ENCODE measurements at regions not wholly inside any gene's neighbourhood (a gene's known extent, or its start where the extent isn't known, plus 50 kb on each side); places are given as distances from the start of the nearest gene placed in this dataset.
"Not testable (repeated sequence)": the region's sequence is repeated elsewhere in the genome, so short reads cannot be mapped to it uniquely, and the experiment has no call there.

DNA sequence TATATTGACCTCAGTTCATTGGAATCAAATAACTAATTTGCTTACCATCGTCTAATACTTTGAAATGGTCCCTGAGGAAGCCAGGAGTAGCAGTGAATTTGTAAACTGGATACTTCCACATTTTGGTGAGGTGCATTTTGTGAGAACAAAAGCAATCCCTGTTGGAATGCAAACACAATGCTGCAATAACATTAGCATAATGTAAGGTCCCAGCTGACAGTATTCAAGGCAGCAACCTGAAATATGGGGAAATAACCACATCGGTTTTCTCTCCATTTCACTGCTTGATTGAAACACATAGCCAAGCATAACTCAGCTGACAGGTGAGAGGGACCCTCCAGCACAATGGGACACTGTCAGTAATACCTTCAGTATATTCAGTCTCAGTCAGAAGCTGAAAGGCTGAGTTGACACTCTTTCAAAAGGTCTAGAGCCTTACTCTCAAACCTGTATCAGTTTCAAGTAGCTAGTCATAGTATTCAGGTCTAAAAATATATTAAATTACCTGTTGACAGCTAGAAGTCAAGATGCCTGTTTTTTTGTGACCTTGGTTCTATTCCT is 1311.9 kb upstream of the NRXN1 start:
- in situ Hi-C loops (cut with HindIII; ENCODE audit: low sequenced_read_pairs), result no loop called here

DNA sequence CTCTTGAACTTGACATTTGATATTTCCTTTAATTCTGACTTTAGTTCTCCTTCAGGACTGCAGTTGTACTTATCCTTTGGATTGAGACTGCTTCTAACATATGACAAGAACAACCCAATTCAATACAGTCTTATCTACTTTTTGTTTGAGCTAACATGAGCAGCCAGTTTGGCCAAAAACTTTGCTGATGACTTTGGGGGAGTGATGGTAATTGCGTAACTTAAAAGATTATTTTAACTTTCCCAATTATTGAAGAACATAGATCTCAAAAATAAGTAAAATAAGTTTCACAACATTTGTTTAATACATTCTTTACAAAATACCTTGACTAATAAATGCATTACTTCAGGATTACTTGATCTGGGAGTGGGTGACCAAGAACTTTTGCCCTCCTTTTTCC is 1311.1 kb upstream of the NRXN1 start:
- in situ Hi-C loops (cut with HindIII; ENCODE audit: low sequenced_read_pairs), result no loop called here

DNA sequence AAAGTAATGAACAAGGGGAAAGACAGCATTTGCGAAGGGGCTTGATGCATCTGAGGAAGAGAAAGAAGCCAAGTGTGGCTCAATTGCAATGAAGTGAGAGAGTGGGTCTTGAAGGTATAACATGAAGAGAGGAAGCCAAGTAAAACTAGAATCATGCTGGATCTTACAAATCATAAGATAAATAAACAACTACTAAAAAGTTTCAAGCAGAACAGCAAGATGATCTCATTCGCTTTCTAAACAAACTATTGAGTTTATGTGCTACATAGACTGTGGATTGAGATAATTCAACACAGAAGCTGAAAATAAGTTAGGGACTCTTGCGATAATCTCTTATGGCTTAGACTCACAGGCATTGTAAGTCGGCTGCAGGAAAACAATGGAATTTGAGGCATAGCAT is 1310.5 kb upstream of the NRXN1 start:
- in situ Hi-C loops (cut with HindIII; ENCODE audit: low sequenced_read_pairs), result no loop called here

DNA sequence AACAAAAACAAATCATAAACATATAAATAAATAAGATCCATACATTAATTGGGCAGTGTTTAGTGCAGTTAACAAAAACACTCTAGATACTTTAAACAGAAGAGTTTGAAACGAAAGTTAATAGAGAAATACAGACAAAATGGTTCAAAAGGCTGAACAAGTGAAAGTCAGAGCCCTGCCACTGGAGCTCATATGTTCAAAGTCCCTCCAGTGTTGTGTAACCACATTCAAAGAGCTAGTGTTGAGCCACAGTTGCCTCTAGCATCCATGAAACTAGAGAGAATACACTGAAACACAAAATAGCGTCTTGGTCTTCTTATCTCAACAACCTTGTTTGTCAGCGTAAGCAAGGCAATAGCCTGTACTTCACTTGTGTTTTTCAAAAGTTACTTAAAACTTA is 1309.8 kb upstream of the NRXN1 start:
- in situ Hi-C loops (cut with HindIII; ENCODE audit: low sequenced_read_pairs), result no loop called here

DNA sequence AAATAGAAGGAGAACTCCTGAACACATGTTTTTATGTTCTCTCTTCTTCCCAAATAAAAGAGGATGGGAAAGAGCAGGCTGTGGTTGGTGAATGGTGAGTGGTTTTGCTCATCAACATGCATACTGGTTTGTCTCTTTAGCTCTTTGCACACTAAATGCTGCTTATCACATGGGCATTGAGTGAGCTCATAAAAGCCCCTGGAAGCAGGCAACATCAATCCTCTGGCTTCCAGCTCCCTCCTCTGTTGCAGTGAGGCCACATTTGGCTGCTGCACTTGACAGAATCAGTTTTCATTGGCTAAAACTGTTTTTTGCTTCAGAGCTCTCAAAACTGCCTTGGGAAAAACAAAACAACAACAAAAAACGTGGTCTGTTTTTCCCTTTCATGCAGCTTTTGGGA is 1308.2 kb upstream of the NRXN1 start:
- in situ Hi-C loops (cut with HindIII; ENCODE audit: low sequenced_read_pairs), result no loop called here

DNA sequence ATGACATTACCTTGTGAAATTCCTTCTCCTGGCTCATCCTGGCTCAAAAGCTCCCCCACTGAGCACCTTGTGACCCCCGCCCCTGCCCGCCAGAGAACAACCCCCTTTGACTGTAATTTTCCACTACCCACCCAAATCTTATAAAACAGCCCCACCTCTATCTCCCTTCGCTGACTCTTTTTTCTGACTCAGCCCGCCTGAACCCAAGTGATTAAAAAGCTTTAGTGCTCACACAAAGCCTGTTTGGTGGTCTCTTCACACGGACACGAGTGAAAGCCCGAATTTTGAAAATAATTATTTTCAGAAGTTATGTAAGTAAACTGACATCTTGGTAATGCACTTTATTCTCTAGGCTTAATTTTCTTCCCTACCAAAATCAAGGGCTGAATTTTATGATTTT is 1305.9 kb upstream of the NRXN1 start:
- in situ Hi-C loops (cut with HindIII; ENCODE audit: low sequenced_read_pairs), result not testable (repeated sequence)

DNA sequence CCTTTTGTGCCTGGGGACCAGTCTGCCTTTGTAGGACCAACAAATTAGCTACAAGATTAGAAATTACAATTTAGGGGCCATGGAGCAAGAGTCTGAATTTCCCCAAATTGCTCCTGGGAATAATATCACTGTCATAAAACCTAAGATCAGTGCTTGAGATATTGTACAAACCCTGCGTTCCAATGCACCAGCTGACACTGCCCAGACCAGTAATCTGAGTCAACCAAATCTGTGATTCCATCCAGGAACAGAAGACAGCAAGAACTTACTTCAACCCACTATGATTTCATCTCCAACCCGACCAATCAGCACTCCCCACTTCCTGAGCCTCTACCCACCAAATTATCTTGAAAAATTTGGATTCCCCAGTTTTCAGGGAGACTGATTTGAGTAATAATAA is 1305.0 kb upstream of the NRXN1 start:
- in situ Hi-C loops (cut with HindIII; ENCODE audit: low sequenced_read_pairs), result no loop called here

DNA sequence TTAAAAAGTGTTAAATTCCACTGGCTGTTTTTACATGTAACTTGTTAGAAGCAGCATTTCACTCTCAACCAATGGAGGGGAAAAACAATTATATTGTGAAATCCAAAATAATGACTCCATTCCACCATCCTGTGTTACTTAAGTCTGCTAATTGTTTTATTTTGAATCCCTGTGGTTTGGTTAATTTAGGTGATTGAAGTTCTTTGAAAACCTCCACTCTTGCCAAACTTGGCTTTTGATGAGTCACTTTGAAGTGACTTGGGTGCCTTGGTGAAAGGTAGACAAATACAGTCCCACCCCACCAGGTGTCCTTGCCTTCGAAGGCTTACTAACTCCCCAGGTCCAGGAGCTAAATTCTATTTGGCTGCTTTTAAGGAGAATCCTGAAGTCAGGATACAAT is 1303.8 kb upstream of the NRXN1 start:
- in situ Hi-C loops (cut with HindIII; ENCODE audit: low sequenced_read_pairs), result no loop called here

DNA sequence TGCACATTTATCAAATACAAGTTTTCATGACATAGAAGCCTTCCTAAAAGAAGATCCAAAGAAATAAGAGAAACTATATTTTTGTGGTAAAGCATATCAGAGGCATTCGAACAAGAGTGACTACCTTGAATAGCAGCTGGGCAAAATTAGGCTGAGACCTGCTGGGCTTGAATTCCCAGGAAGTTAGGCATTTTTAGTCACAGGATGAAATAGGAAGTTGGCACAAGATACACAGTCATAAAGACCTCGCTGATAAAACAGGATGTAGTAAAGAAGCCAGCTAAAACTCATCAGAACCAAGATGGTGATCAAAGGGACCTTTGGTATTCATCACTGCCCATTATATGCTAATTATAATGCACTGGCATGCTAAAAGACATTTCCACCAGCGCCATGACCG is 1302.3 kb upstream of the NRXN1 start:
- in situ Hi-C loops (cut with HindIII; ENCODE audit: low sequenced_read_pairs), result no loop called here

DNA sequence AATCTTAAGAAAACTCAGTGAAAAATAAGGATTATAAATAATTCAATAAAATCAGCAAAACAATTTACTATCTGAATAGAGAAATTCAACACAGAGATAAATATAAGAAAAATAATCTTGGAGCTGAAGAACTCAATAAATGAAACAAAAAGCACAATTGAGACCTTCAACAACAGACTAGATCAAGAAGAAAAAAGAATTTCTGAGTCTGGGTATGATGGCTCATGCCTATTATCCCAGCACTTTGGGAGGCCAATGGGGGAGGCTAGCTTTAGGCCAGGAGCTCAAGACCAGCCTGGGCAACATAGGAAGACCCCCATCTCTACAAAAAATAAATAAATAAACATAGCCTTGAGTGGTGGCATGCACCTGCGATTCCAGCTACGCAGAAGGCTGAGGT is 1295.7 kb upstream of the NRXN1 start:
- in situ Hi-C loops (cut with HindIII; ENCODE audit: low sequenced_read_pairs), result no loop called here

DNA sequence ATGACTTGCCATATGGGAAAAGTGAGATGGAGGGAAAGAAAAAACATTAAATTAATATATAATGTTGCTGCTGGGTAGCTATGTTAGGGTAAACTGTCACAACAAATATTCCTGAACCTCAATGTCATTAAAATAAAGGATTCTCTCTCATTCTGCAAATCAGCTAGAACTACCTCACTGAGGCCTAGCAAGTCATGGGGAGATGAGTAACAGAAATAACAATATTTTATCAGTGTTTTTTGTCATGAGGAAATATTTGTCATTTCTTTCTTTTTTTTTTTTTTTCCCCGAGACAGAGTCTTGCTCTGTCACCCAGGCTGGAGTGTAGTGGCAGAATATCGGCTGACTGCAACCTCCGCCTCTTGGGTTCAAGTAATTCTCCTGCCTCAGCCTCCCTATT is 1282.3 kb upstream of the NRXN1 start:
- in situ Hi-C loops (cut with HindIII; ENCODE audit: low sequenced_read_pairs), result no loop called here

DNA sequence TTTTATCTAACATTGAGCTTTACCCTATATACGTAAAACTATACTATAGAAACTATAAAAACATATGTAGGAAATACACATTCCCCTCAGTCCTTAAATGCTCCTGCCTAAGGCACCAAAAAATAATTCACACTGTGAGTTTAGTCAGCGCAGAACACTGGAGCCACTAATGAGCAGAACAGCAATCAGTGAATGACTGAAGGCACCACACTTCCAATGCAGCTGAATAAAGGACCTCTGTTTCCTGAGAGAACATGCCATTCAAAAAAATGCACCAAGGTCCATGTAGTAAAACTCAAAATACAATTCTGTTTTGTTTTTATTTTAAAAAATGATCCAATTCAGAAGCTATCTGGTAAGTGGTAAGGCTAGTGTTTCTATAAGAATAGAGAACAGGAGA is 1280.6 kb upstream of the NRXN1 start:
- in situ Hi-C loops (cut with HindIII; ENCODE audit: low sequenced_read_pairs), result no loop called here

DNA sequence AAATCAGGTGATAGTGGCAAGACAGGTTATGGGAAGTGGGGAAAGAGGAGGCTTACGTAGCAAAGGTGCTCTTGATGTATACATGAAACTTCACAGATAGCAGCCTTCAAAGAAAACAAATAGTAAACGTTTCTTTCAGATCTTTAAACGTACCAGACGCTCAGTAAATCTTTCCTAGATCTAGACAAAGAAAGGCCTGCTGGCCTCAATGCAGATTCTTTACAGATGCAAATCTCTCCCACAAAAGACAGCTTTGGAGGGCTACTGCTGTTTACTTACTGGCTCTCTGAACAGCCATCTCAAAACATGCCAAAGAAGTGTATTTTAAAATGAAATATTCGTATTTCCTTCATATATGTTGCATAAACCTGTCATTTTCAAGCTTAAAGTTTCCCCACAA is 1279.9 kb upstream of the NRXN1 start:
- in situ Hi-C loops (cut with HindIII; ENCODE audit: low sequenced_read_pairs), result no loop called here

DNA sequence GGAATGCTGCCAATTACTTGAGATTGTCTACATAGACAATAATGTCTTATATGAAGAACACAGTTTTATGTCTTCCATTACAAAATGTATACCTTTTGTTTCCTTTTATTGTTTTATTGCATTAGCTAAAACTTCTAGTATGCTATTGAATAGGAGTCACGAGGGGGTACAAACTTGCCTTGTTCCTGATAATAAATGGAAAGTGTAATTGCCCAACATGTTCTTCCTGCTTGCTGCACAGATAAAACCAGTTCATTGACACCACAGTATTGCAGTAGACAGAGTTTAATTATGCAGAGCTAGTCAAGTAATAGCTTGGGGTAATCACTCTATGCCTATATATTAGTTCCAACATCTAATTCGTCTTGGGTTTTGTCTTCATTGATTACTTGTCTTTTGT is 1276.2 kb upstream of the NRXN1 start:
- in situ Hi-C loops (cut with HindIII; ENCODE audit: low sequenced_read_pairs), result no loop called here

DNA sequence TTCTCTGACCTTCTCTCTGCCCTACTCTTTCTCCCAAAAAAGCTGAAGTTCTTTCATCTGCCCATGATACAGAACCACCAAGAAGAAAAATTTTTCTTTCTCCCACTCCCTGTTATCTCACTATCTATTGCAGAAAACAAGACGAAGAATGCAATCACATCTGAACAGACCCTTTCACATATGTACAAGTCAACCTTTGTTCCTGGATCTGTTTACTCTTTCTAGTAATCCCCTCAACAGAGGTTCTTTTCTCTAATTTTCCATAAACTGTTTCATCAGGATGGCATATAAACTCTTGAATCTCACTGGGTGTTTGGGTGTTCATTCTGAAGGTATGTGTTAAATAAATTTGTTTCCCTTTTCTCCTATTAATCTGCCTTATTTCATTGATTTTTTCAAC is 1262.7 kb upstream of the NRXN1 start:
- in situ Hi-C loops (cut with HindIII; ENCODE audit: low sequenced_read_pairs), result no loop called here

DNA sequence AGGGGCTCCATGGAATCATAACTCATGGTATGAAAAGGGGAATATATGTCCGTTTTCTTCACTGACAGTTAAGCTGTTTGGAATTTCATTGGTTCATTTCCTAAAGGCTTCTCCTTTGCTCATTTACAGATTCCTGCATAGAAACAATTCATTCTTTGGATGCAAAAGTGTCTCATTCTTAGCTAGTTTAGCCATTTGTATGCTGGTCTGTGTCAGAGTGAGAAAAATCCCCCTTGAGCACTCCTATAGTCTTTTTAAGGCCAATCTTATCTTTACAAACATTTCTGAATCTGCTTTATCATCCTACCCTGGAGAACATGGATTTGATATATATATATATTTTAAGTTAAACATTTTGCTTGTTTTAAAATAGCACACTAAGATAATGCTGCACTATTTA is 1260.9 kb upstream of the NRXN1 start:
- in situ Hi-C loops (cut with HindIII; ENCODE audit: low sequenced_read_pairs), result no loop called here

DNA sequence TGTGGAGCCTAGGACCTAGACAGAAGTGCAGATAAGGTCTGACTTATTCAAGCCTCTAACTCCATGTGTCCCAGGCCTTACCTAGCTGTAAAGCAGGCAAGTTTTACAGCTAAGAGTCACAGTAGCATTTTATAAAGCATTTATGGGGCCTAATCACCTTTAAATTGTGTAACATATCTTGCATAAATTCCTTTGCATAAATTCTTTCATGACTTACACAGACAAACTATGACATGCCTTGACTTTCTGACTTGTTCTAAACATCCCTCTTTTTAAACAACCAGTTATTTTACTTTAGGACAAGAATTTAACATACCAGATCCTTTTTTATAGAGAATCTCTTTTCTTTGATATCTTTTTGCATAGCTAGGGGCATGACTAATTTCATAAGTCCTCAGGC is 1257.8 kb upstream of the NRXN1 start:
- in situ Hi-C loops (cut with HindIII; ENCODE audit: low sequenced_read_pairs), result no loop called here

DNA sequence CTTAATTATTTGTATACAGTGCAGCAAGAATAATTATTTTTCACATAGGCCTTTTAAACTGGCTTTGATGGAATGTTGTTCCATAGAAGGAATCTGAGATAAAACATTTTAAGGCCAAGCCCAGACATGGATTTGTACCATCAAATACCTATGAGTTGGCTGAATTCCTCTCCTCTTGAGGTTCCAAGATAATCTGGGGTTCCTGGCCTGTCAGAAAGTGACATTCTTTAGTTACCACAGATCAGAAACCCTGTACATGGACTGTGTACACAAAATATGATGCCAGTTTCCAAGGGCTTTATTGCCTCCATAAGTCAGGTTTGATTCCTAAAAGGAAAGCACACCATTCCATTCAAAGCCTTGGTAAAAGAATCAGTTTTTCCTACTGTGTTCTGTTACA is 1256.7 kb upstream of the NRXN1 start:
- in situ Hi-C loops (cut with HindIII; ENCODE audit: low sequenced_read_pairs), result no loop called here

DNA sequence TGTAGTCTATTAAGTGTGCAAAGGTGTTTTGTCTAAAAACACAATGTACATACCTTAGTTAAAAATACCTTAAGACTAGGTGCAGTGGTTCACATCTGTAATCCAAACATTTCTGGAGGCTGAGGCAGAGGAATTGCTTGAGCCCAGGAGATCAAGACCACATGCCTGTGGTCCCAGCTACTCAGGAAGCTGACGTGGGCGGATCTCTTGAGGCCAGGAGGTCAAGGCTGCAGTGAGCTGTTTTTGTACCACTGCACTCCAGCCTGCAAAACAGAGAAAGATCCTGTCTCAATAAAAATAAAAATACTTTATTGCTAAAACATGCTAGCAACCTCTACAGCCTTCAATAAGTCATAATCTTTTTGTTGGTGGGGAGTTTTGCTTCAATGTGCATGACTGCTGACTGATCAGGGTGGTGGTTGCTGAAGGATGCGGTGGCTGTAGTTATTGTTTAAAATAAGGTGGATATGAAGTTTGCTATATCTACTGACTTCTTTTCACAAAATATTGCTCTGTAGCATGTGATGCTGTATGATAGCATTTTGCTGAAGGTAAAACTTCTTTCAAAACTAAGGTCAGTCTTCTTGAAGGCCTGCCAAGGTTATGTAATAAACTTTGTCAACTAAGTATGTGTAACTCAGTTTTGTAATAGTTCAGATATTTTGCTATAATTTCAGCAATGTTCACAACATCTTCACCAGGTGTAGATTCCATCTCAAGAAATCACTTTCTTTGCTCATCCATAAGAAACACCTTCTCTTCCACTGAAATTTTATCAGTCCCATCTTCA is 1238.0 kb upstream of the NRXN1 start:
- in situ Hi-C loops (cut with HindIII; ENCODE audit: low sequenced_read_pairs), result no loop called here

DNA sequence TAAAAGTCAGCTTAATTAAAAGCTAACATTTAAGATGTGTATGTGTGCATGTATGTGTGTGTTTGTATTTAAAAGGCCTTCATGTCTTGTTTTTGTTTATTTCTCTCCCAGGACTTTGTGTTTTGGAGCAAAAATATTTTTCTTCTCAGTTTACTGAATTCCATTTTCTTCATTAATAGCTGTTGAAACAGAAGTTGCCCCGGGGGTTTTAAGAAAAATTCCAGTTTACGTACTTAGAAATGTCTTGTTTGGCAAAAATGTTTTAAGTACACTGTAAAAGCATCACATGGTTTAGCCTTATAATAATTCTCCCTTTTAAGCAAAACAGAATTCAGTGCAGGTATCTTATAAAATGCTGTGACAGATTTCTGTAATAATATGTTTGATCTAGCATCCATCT is 1233.0 kb upstream of the NRXN1 start:
- in situ Hi-C loops (cut with HindIII; ENCODE audit: low sequenced_read_pairs), result no loop called here

DNA sequence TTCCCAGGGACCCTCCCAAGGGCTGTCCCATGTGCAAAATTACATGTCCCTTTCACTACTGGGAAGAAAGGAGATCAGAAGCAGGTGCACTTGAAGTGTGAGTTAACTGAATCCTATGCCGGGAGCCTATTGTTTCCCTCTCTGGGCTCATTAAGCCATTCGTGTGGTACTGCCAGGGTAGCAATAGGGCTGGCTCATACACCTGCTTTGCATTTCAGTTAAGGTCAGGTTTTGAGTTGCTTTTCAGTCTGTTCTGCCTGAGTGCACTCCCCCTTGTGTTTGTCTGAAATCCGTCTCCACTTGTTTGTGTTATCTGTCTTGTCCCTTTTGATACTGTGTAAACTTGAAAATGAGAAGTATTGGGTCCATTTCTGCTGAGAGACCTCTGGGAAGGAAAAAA is 1232.6 kb upstream of the NRXN1 start:
- in situ Hi-C loops (cut with HindIII; ENCODE audit: low sequenced_read_pairs), result no loop called here

DNA sequence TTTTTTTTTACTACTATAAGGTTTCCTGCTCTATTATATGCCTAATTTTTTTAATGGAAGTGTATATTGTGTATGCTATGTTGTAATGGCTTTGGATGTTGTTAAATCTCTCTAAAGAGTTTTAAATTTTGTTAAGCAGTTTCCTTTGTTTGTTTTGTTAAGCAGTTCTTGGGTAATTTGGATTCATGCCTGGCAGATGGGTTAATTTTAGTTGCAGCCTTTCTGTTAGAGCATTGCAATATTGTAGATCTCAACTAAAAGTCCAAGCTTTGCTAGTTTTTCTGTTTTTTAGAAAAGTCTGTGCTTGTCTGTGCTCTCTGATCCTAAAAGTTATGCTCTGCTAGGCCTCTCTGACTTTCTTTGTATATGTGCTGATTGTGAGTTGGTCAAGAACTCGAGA is 1229.0 kb upstream of the NRXN1 start:
- in situ Hi-C loops (cut with HindIII; ENCODE audit: low sequenced_read_pairs), result no loop called here

DNA sequence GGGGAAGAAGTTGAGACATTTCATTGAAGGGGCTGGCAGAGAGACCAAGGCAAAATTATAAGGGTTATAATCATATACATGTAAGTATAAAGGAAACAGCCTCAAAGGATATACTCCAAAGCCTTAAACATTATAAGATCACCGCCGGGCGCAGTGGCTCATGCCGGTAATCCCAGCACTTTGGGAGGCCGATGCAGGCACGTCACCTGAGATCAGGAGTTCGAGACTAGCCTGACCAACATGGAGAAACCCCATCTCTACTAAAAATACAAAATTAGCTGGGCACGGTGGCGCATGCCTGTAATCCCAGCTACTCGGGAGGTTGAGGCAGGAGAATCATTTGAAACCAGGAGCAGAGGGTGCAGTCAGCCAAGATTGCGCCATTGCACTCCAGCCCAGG is 1227.0 kb upstream of the NRXN1 start:
- in situ Hi-C loops (cut with HindIII; ENCODE audit: low sequenced_read_pairs), result not testable (repeated sequence)
